ENCODE measurements at regions not wholly inside any gene's neighbourhood (a gene's known extent, or its start where the extent isn't known, plus 50 kb on each side); places are given as distances from the start of the nearest gene placed in this dataset.

- ATAC-seq: no peak
- no peak overlapping the region for H2AFZ ChIP-seq (ENCODE audit: low read depth, low read length)
- 0% methylated on average over 1 of the region's 1 CpG for WGBS (ENCODE audit: insufficient coverage, low coverage, missing lambda C conversion rate)
- no peak overlapping the region for H3K9ac ChIP-seq (ENCODE audit: insufficient read depth in 1 of 2, low read depth in 2 of 2, low read length in 2 of 2)
- TF ChIP-seq SLC30A9 (CRISPR knock-in tag; IDR thresholded peaks at IDR 0.05) (no peak), ZNF77 (CRISPR knock-in tag; IDR thresholded peaks at IDR 0.05) (no peak), ID3 (CRISPR knock-in tag; IDR thresholded peaks at IDR 0.05) (no peak), ID3 (tag; IDR thresholded peaks at IDR 0.05) (no peak), JUNB (CRISPR knock-in tag; conservative IDR thresholded peaks at IDR 0.05) (no peak), THAP7 (CRISPR knock-in tag; IDR thresholded peaks at IDR 0.05) (no peak), ZBTB8A (IDR thresholded peaks at IDR 0.05; ENCODE audit: partially characterized antibody) (no peak), RBM25 (IDR thresholded peaks at IDR 0.05; ENCODE audit: low read depth, low read length, severe bottlenecking) (no peak), ZNF655 (CRISPR knock-in tag; IDR thresholded peaks at IDR 0.05) (no peak), SREBF1 (IDR thresholded peaks at IDR 0.05; ENCODE audit: borderline replicate concordance, low read depth, low read length) (no peak), ZC3H8 (IDR thresholded peaks at IDR 0.05) (no peak), CBX3 (IDR thresholded peaks at IDR 0.05; ENCODE audit: borderline replicate concordance in 1 of 2, low read length in 2 of 2) (no peak)
- no peaks in the 10 kb centered on the region for H3K79me2 ChIP-seq (ENCODE audit: control insufficient read depth, insufficient read depth, low read length)
- BruUV-seq (replicated peaks): no TSS peak
- H3K36me3 ChIP-seq (ENCODE audit: control insufficient read depth, insufficient read depth, low read length): no peaks in the 10 kb centered on the region
- no peak for DNase-seq (ENCODE audit: extremely low read depth in 1 of 4, low spot score in 3 of 4)
- ChIA-PET POLR2A (no interaction called here), CTCF (ENCODE audit: low intra/inter-chr PET ratio) (no interaction called here)
- H3K4me1 ChIP-seq (replicated peaks in 1 of 2; ENCODE audit: control insufficient read depth in 2 of 2, insufficient read depth in 2 of 2, low read length in 2 of 2): no peaks in the 10 kb centered on the region
- H3K4me2 ChIP-seq (ENCODE audit: insufficient read depth, low read length): no peak overlapping the region
- H3K4me3 ChIP-seq: no peak overlapping the region
- FAIRE-seq: no peak
- in situ Hi-C loops (cut with MboI): no loop called here
- H3K9me3 ChIP-seq (replicated peaks; ENCODE audit: control insufficient read depth, insufficient read depth, low read depth, low read length): no peaks in the 10 kb centered on the region
- intact Hi-C loops (cut with micrococcal nuclease): no loop called here
- H3K27ac ChIP-seq (ENCODE audit: extremely low read depth, low read depth, low read length): no peak overlapping the region
- no peaks in the 10 kb centered on the region for H3K9me1 ChIP-seq (ENCODE audit: control insufficient read depth, insufficient read depth, low read length)
- no peaks in the 10 kb centered on the region for H3K27me3 ChIP-seq (ENCODE audit: control insufficient read depth in 2 of 2, insufficient read depth in 2 of 2, low read length in 2 of 2)
- no peaks in the 10 kb centered on the region for H4K20me1 ChIP-seq (replicated peaks; ENCODE audit: control insufficient read depth, insufficient read depth, low read length)
Measured at GRCh38 chr20:22307409-22307808, 277.0 kb downstream of the FOXA2 start.

Data from K562 (cell line).